ENCODE measurements at regions not wholly inside any gene's neighbourhood (a gene's known extent, or its start where the extent isn't known, plus 50 kb on each side); places are given as distances from the start of the nearest gene placed in this dataset.

- intact Hi-C loops (cut with DNase I): no loop called here
- H3K4me1 ChIP-seq: no peaks in the 10 kb centered on the region
- no peak overlapping the region for H3K27ac ChIP-seq
- DNase-seq: no peak
- no peak overlapping the region for H3K4me3 ChIP-seq
- no peak for TF ChIP-seq POLR2A (IDR thresholded peaks at IDR 0.05)
- no peak for TF ChIP-seq EP300 (IDR thresholded peaks at IDR 0.05)
- TF ChIP-seq POLR2AphosphoS5 (IDR thresholded peaks at IDR 0.05): no peak
- TF ChIP-seq CTCF (IDR thresholded peaks at IDR 0.05): no peak
- no peaks in the 10 kb centered on the region for H3K27me3 ChIP-seq
- WGBS, 2 donors: 82 to 83% methylated on average over 2 of the region's 2 CpGs
- no peaks in the 10 kb centered on the region for H3K36me3 ChIP-seq
- H3K9me3 ChIP-seq: peaks cover 0 to 3% (median 0%) of the 10 kb centered on the region in 4 donors
Observed at GRCh38 chr3:164278550-164278949, 799.7 kb downstream of the SI start.

GRCh38 chr3:164267053-164267452 lies 811.2 kb downstream of the SI start:
- H3K4me3 ChIP-seq: no peak overlapping the region
- intact Hi-C loops (cut with DNase I): no loop called here
- no peaks in the 10 kb centered on the region for H3K27me3 ChIP-seq
- no peaks in the 10 kb centered on the region for H3K4me1 ChIP-seq
- no peaks in the 10 kb centered on the region for H3K36me3 ChIP-seq
- H3K9me3 ChIP-seq: peaks cover 0 to 5% (median under 1%) of the 10 kb centered on the region in 4 donors
- H3K27ac ChIP-seq: no peak overlapping the region
- TF ChIP-seq POLR2A (IDR thresholded peaks at IDR 0.05): no peak
- TF ChIP-seq POLR2AphosphoS5 (IDR thresholded peaks at IDR 0.05): no peak
- no peak for TF ChIP-seq CTCF (IDR thresholded peaks at IDR 0.05)
- no peak for TF ChIP-seq EP300 (IDR thresholded peaks at IDR 0.05)
- no peak for DNase-seq

DNA sequence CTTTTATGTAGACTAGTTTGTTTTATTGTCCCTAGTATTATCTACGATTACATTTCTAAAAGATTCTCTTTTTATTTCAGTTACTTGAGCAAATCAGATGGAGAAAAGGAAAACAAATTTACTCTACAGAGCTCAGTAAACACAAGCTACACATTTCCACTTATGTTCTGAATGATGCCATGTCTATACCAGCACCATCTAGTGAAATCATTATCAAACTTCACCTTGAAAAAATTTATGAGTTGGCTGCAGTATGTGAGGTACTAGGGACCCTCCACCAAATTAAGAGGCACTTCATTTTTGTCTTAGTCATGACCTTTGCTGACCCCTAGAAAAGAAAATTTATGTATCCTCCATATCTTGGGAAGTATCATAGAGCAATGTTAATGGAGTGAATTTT lies 827.4 kb downstream of the SI start:
- Histone ChIP-seq H3K4me1 (no peaks in the 10 kb centered on the region), H3K4me3 (no peak overlapping the region), H3K27me3 (no peaks in the 10 kb centered on the region), H3K27ac (no peak overlapping the region), H3K9me3 (no peaks in the 10 kb centered on the region), H3K36me3 (no peaks in the 10 kb centered on the region)
- WGBS, 2 donors: 65 to 87% methylated on average over 1 of the region's 1 CpG
- intact Hi-C loops (cut with DNase I): no loop called here
- TF ChIP-seq POLR2AphosphoS5 (IDR thresholded peaks at IDR 0.05): no peak
- TF ChIP-seq POLR2A (IDR thresholded peaks at IDR 0.05): no peak
- no peak for TF ChIP-seq EP300 (IDR thresholded peaks at IDR 0.05)
- no peak for TF ChIP-seq CTCF (IDR thresholded peaks at IDR 0.05)
- DNase-seq: no peak

GRCh38 chr3:164236851-164237250 lies 841.4 kb downstream of the SI start:
- Histone ChIP-seq H3K27ac (no peak overlapping the region), H3K4me1 (no peaks in the 10 kb centered on the region), H3K4me3 (no peak overlapping the region), H3K36me3 (no peaks in the 10 kb centered on the region), H3K9me3 (no peaks in the 10 kb centered on the region), H3K27me3 (no peaks in the 10 kb centered on the region)
- TF ChIP-seq POLR2A (IDR thresholded peaks at IDR 0.05) (no peak), CTCF (IDR thresholded peaks at IDR 0.05) (no peak), POLR2AphosphoS5 (IDR thresholded peaks at IDR 0.05) (no peak), EP300 (IDR thresholded peaks at IDR 0.05) (no peak)
- no peak for DNase-seq
- WGBS, 2 donors: 89 to 95% methylated on average over 3 of the region's 3 CpGs
- intact Hi-C loops (cut with DNase I): no loop called here

DNA sequence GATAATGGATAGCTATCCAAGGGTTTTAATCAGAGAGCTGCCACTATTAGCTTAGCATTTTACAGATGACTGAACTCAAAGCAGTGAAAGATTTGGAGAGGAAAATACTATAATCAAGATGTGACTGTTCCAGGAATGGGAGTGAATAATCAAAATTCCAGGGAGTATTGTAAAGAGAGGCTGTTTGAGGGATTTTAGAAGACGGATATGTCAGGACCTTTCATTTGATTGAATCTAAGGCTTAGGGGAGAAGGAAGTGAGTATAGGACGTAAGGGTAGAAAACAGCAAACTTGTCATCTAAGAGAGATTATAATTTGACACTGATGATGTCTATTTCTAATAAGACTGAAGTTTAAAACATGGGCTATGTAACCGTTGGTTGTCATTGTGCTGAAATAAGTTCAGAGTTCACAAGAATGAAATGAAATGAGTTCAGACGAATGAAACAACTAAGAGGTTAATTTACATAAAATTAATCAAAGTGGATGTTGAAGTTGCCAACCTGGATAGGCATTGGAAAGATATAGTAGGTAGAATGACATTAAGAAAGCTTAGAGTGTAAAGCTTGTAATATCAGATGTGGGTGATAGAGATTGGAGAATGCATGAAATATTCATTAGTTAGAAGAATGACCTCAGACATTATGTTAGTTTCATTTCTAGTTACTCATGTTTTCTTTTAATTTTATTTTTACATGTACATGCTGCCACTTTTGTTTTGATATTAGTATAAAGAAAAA lies 842.8 kb downstream of the SI start:
- 81 to 83% methylated on average over 4 of the region's 4 CpGs for WGBS, 2 donors
- Histone ChIP-seq H3K9me3 (no peaks in the 10 kb centered on the region), H3K36me3 (no peaks in the 10 kb centered on the region), H3K27ac (no peak overlapping the region), H3K4me3 (no peak overlapping the region), H3K4me1 (no peaks in the 10 kb centered on the region), H3K27me3 (no peaks in the 10 kb centered on the region)
- TF ChIP-seq CTCF (IDR thresholded peaks at IDR 0.05) (no peak), POLR2A (IDR thresholded peaks at IDR 0.05) (no peak), POLR2AphosphoS5 (IDR thresholded peaks at IDR 0.05) (no peak), EP300 (IDR thresholded peaks at IDR 0.05) (no peak)
- no peak for DNase-seq
- intact Hi-C loops (cut with DNase I): no loop called here
